Left ventricle myocardium inferior (tissue), 1 donor: ENCODE measurements at regions not wholly inside any gene's neighbourhood (a gene's known extent, or its start where the extent isn't known, plus 50 kb on each side); places are given as distances from the start of the nearest gene placed in this dataset.

Source experiments
- DNase-seq: peaks from one replicate; pipeline ENCODE4 v3.0.0-alpha.2; 2020
- H3K27ac ChIP-seq: fragments of 200-600 bp; replicated peaks from 2 replicates; pipeline ENCODE4 v1.8.0; 2021
- H3K27me3 ChIP-seq: fragments of 200-600 bp; 2 replicates; pipeline ENCODE4 v1.8.0; 2021; ENCODE audit warnings: low read depth
- H3K36me3 ChIP-seq: fragments of 200-600 bp; 2 replicates; pipeline ENCODE4 v1.8.0; 2021
- H3K4me1 ChIP-seq: fragments of 200-600 bp; 2 replicates; pipeline ENCODE4 v1.8.0; 2021
- H3K4me3 ChIP-seq: fragments of 200-600 bp; 2 replicates; pipeline ENCODE4 v1.8.0; 2021; ENCODE audit warnings: mild to moderate bottlenecking, moderate library complexity
- H3K9me3 ChIP-seq: fragments of 200-600 bp; replicated peaks from 2 replicates; pipeline ENCODE4 v1.8.0; 2021
- CTCF ChIP-seq: fragments of 200-600 bp; IDR thresholded peaks from 2 replicates; pipeline ENCODE4 v1.8.0; 2021; ENCODE audit warnings: antibody characterized with exemption, mild to moderate bottlenecking, borderline replicate concordance
- intact Hi-C: fragments of 100-400 bp; cut with micrococcal nuclease; formaldehyde crosslinking; loops from one replicate; pipeline ENCODE4 v1.11.0; 2022
- donor health status: DM: no; HTN: yes; CAD: no; lungs with severe emphysema.

DNA sequence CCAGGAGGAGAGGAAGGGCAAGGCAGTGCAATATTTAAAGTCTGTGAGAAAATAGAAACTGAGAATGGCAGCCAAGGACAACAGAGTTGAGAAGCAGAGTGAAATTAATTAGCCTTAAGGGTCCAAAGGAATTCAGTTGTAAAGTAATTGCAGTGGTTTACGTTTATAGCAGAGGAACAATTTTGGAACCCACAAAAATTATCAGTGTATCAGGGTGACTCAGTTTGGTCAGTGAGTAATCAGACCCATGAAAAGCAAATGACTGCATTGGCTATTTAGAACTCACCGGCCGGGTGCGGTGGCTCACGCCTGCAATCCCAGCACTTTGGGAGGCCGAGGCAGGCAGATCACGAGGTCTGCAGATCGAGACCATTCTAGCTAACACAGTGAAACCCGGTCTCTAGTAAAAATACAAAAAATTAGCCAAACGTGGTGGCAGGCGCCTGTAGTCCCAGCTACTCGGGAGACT lies 245.8 kb upstream of the SLC39A10 start:
- Histone ChIP-seq H3K4me1 (no peaks in the 10 kb centered on the region), H3K27me3 (no peaks in the 10 kb centered on the region), H3K4me3 (no peak overlapping the region), H3K27ac (no peak overlapping the region), H3K36me3 (no peaks in the 10 kb centered on the region), H3K9me3 (no peaks in the 10 kb centered on the region)
- no peak for TF ChIP-seq CTCF
- no peak for DNase-seq
- intact Hi-C loops = no loop called here

DNA sequence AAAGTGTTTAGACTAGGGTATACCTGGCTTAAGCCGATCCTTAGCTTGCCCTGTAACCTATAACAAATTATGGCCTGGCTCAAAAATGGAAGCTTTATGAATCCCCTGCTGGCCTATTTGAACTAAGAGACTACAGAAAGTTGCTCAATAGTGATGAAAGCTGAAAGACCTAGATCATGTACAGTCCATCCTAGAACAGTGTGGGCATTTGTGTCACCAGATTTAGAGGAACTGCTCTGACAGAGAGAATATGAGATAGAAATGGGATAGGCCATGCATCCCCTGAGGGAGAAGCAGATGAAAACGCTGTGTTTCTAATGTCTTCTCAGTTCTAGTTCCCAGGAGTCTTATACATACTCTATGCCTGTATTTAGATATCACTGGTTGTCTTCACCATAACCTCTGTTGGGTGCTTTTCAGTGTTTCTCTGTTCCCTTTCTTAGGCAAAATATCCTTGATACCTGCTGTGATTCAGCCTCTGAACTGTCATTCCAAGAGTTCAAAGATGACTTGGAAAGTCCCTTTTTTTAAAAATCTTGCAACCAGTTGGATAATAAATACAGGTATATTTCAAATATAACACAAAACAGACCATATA lies 246.9 kb upstream of the SLC39A10 start:
- Histone ChIP-seq H3K4me1 (no peaks in the 10 kb centered on the region), H3K27ac (no peak overlapping the region), H3K9me3 (no peaks in the 10 kb centered on the region), H3K27me3 (no peaks in the 10 kb centered on the region), H3K4me3 (no peak overlapping the region), H3K36me3 (no peaks in the 10 kb centered on the region)
- TF ChIP-seq CTCF = no peak
- no peak for DNase-seq
- intact Hi-C loops = no loop called here

GRCh38 chr2:195408811-195409210 lies 248.2 kb upstream of the SLC39A10 start:
- Histone ChIP-seq H3K4me3 (no peak overlapping the region), H3K9me3 (no peaks in the 10 kb centered on the region), H3K27ac (no peak overlapping the region), H3K27me3 (no peaks in the 10 kb centered on the region), H3K36me3 (no peaks in the 10 kb centered on the region), H3K4me1 (no peaks in the 10 kb centered on the region)
- TF ChIP-seq CTCF = no peak
- DNase-seq = no peak
- intact Hi-C loops = no loop called here

GRCh38 chr2:195408196-195408595 lies 248.8 kb upstream of the SLC39A10 start:
- TF ChIP-seq CTCF = no peak
- Histone ChIP-seq H3K27me3 (no peaks in the 10 kb centered on the region), H3K9me3 (no peaks in the 10 kb centered on the region), H3K36me3 (no peaks in the 10 kb centered on the region), H3K4me1 (no peaks in the 10 kb centered on the region), H3K27ac (no peak overlapping the region), H3K4me3 (no peak overlapping the region)
- DNase-seq = no peak
- intact Hi-C loops = no loop called here

DNA sequence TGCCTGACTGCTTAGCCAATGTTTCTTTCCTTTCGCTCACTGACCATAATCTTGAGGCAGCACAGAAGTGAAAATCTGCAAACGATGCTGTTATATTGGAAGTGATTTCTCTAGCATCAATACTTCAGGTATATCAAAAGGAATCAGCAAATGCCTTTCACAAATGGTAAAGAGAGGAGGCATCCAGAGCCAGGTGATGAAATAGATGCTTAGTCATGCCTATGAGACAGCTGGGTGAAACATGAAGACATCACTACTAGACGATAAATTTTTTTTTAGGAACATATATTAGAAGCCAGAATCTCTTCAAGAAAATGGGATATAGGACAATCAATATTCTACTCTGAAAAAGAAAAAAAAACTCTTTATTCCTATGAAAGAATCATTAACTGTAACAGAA lies 249.2 kb upstream of the SLC39A10 start:
- Histone ChIP-seq H3K9me3 (no peaks in the 10 kb centered on the region), H3K27me3 (no peaks in the 10 kb centered on the region), H3K4me1 (no peaks in the 10 kb centered on the region), H3K36me3 (no peaks in the 10 kb centered on the region), H3K27ac (no peak overlapping the region), H3K4me3 (no peak overlapping the region)
- no peak for DNase-seq
- no peak for TF ChIP-seq CTCF
- intact Hi-C loops = no loop called here
